ENCODE measurements at regions not wholly inside any gene's neighbourhood (a gene's known extent, or its start where the extent isn't known, plus 50 kb on each side); places are given as distances from the start of the nearest gene placed in this dataset.
"Not testable (repeated sequence)": the region's sequence is repeated elsewhere in the genome, so short reads cannot be mapped to it uniquely, and the experiment has no call there.

GRCh38 chr11:135031205-135031989, 619.4 kb upstream of the B3GAT1 start:
- peak in 1 of 2 experiments; percentile 1 for DNase-seq
- TF ChIP-seq GATA1 (IDR thresholded peaks at IDR 0.05; ENCODE audit: low read depth, low read length), result no peak
- no peak for TF ChIP-seq POLR2A (IDR thresholded peaks at IDR 0.05; ENCODE audit: low read length)

GRCh38 chr11:135027461-135027860, 615.4 kb upstream of the B3GAT1 start:
- peak; percentile 21 to 31 for DNase-seq
- no peak for TF ChIP-seq POLR2A (IDR thresholded peaks at IDR 0.05; ENCODE audit: low read length)

DNA sequence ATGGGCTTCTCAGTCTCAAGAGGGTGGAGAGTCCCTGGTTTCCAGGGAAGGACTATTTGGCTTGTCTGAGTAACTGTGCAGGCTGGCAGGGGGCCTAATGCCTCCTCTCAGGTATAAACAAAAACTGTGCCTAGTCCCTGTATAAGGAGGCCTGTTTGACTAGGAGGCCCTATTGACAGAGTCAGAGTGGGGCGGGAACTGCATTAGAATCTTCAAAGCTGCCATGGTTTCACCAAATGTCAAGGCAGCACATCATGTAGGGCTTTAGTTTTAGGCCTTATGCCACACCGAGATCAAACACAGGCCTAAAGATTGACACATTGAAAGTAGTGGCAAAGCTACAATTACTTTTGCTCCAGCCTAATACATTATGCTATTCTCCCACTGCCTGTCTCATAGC, 611.5 kb upstream of the B3GAT1 start:
- TF ChIP-seq POLR2A (IDR thresholded peaks at IDR 0.05; ENCODE audit: low read length) (no peak), GATA1 (IDR thresholded peaks at IDR 0.05; ENCODE audit: low read depth, low read length) (no peak)
- no peak for DNase-seq

DNA sequence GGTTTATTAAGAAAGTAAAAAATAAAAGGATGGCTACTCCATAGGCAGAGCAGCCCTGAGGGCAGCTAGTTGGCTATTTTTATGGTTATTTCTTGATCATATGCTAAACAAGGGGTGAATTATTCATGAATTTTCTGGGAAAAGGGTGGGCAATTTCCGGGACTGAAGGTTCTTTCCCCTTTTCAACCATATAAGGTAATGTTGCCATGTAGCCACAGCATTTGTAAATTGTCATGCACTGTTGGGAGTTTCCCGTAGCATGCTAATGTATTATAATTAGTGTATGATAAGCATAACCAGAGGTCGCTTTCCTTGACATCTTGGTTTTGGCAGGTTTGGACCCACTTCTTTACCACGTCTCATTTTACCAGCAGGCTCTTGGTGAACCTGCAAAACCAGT, 610.4 kb upstream of the B3GAT1 start:
- TF ChIP-seq GATA1 (IDR thresholded peaks at IDR 0.05; ENCODE audit: low read depth, low read length), result no peak
- TF ChIP-seq POLR2A (IDR thresholded peaks at IDR 0.05; ENCODE audit: low read length), result no peak
- no peak for DNase-seq

GRCh38 chr11:135019899-135020298, 607.9 kb upstream of the B3GAT1 start:
- TF ChIP-seq POLR2A (IDR thresholded peaks at IDR 0.05; ENCODE audit: low read length), result no peak
- TF ChIP-seq GATA1 (IDR thresholded peaks at IDR 0.05; ENCODE audit: low read depth, low read length), result no peak
- no peak for DNase-seq

- DNase-seq, result no peak
- no peak for TF ChIP-seq POLR2A (IDR thresholded peaks at IDR 0.05; ENCODE audit: low read length)
- no peak for TF ChIP-seq GATA1 (IDR thresholded peaks at IDR 0.05; ENCODE audit: low read depth, low read length)
Measured at GRCh38 chr11:135019343-135019871, 607.4 kb upstream of the B3GAT1 start.

DNA sequence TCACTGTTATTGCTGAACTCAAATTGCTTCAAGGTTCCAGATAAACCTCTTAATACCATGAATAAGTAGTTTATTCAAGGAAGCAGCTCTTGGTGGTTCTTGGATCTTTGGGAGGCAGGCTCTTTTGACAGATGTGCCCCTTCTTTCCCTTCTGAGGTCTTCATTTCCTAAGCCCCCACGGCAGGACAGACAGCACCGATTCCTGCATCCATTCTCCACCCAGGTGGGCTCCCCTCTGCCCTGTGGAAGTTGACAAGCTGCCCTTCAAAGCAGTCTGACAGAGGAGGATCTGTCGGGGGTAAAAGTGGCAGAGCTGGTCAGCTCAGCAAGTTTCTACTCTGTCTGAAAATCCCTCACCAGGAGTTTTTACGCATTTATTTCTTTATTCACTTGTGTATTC, 605.3 kb upstream of the B3GAT1 start:
- no peak for DNase-seq
- no peak for TF ChIP-seq POLR2A (IDR thresholded peaks at IDR 0.05; ENCODE audit: low read length)
- TF ChIP-seq GATA1 (IDR thresholded peaks at IDR 0.05; ENCODE audit: low read depth, low read length), result no peak

GRCh38 chr11:135015966-135016365, 603.9 kb upstream of the B3GAT1 start:
- no peak for DNase-seq
- TF ChIP-seq POLR2A (IDR thresholded peaks at IDR 0.05; ENCODE audit: low read length) (no peak), GATA1 (IDR thresholded peaks at IDR 0.05; ENCODE audit: low read depth, low read length) (no peak)

GRCh38 chr11:135011313-135011712, 599.3 kb upstream of the B3GAT1 start:
- DNase-seq, result not testable (repeated sequence)

DNA sequence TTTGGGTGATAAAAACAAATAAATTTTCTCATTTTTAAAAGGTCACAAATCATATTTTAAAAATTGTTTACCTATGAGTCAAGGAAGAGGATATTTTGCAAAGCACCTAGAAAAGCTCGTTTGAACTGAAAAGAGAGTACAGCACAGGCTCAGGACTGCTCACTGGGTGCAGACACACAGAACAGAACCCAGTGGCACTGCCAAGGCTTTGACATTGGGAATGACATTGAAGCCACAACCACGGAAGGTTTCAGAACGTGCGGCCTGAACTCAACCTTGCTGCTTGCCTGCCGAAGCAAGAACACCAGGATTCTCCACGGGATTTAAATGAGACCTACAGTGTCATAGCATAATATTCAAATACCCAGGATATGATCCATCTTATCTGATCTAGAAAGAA, 597.1 kb upstream of the B3GAT1 start:
- TF ChIP-seq GATA1 (IDR thresholded peaks at IDR 0.05; ENCODE audit: low read depth, low read length) (no peak), POLR2A (IDR thresholded peaks at IDR 0.05; ENCODE audit: low read length) (no peak)
- DNase-seq, result no peak

DNA sequence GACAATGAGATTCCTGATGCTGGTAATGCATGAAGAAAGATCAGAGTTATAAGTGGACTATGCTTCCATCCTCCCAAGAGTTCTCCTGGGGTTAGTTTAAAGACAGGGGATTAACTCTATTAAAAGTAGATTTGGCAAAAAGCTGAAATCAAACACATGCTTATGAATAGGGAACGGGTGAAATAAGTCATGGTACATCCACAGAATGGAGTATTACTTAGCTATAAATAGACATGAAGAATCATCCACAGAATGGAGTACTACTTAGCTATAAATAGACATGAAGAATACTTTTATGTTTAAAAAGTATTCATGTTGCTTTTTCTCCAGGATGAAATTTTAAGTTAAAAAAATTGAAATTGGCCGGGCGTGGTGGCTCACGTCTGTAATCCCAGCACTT, 596.4 kb upstream of the B3GAT1 start:
- DNase-seq, result no peak
- TF ChIP-seq POLR2A (IDR thresholded peaks at IDR 0.05; ENCODE audit: low read length), result no peak
- no peak for TF ChIP-seq GATA1 (IDR thresholded peaks at IDR 0.05; ENCODE audit: low read depth, low read length)

- DNase-seq, result no peak
- TF ChIP-seq POLR2A (IDR thresholded peaks at IDR 0.05; ENCODE audit: low read length), result no peak
- no peak for TF ChIP-seq GATA1 (IDR thresholded peaks at IDR 0.05; ENCODE audit: low read depth, low read length)
Measured at GRCh38 chr11:135008001-135008405, 596.0 kb upstream of the B3GAT1 start.

- TF ChIP-seq POLR2A (IDR thresholded peaks at IDR 0.05; ENCODE audit: low read length), result no peak
- no peak for TF ChIP-seq GATA1 (IDR thresholded peaks at IDR 0.05; ENCODE audit: low read depth, low read length)
- DNase-seq, result no peak
Measured at GRCh38 chr11:135006800-135007199, 594.8 kb upstream of the B3GAT1 start.

DNA sequence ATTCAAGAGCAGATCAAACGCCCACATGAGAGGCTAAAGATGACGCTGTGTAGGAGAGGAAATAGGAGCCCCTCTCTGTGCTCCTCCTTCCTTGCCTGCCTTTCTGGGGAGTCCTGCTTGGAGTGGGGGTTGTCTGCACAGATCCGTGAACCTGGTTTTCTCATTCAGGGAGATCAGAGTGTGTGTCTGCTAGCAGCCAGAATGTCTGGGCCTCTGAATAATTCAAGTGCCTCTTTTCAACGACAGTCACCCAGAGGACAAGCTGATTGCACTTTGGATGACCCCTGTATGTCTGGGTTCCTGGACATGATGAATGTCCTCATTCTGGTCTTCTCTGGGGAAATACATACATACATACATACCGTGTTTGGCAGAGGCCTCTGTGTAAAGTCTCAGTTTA, 592.5 kb upstream of the B3GAT1 start:
- no peak for DNase-seq
- TF ChIP-seq GATA1 (IDR thresholded peaks at IDR 0.05; ENCODE audit: low read depth, low read length), result no peak
- TF ChIP-seq POLR2A (IDR thresholded peaks at IDR 0.05; ENCODE audit: low read length), result no peak

DNA sequence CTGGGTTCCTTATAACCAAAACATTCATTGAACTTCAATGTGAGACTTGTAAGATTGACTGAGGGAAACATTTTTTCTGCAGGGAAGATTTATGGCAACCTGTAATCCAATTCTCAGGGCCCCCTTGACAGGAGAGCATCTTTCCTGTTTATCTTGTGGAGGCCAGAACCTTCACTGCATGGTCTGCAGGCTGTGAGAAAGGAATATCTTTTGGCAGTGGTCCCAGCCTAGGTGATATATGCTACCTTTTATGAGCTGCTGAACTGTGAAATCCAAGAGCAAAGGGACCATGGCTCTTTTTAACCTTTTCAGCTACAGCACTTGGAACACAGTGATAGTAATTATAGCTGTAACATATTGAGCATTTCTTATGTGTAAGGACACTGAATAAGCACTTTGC, 590.2 kb upstream of the B3GAT1 start:
- TF ChIP-seq GATA1 (IDR thresholded peaks at IDR 0.05; ENCODE audit: low read depth, low read length) (no peak), POLR2A (IDR thresholded peaks at IDR 0.05; ENCODE audit: low read length) (no peak)

More for the DNA sequence above, 590.2 kb upstream of the B3GAT1 start:
- no peak for DNase-seq
